GM18519 (cell line): ENCODE measurements at regions not wholly inside any gene's neighbourhood (a gene's known extent, or its start where the extent isn't known, plus 50 kb on each side); places are given as distances from the start of the nearest gene placed in this dataset.
"Not testable (repeated sequence)": the region's sequence is repeated elsewhere in the genome, so short reads cannot be mapped to it uniquely, and the experiment has no call there.

ENCODE experiments used
- ATAC-seq: cut with Tn5 transposase; IDR thresholded peaks from one replicate; pipeline ENCODE4 v1.9.1; 2021; ENCODE audit warnings: mild to moderate bottlenecking, moderate library complexity; ENCODE audit not compliant: unreplicated experiment, low FRiP score

DNA sequence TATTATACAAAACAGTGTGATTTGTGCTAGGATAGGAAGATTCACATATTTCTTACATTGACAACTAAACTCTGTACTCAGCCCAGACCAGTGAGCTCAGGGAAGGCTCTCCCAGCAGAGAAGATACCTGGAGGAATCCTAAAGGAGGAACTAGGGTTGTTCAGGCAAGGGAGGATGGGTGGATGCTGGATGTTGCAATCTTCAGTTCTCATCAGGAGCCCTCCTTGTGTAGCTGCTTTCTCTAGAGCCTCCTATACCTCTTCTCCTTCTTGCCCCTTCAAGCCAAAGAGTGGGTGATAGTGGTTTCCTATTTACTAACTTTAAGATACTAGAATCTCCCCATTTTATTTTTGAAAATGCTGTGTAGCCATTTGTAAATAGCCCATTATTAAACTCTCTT lies 117.3 kb downstream of the NKX6-1 start:
- no peak for ATAC-seq

GRCh38 chr4:84379917-84380641 lies 119.0 kb downstream of the NKX6-1 start:
- ATAC-seq = no peak

DNA sequence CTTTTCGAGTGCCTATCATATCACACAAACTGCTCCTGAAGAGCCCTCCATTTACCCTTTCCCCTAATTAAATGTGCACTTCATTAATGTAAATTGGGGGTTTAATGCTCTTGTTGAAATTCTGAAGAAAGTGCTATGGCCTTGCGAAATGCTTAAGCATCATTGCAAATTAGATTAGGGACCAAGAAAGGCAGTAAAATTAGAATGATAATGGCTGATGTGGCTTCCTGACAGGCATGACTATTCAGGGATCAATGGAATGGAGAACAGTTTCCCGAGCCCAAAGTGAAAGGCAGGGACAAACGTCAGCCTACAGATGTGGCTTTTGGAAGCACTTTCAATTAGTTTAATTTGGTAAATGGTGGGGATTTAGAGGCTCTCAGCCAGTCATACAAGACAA lies 120.1 kb downstream of the NKX6-1 start:
- ATAC-seq = no peak

GRCh38 chr4:84378356-84378755 lies 120.7 kb downstream of the NKX6-1 start:
- ATAC-seq = no peak

GRCh38 chr4:84366907-84367306 lies 132.2 kb downstream of the NKX6-1 start:
- ATAC-seq = no peak

- ATAC-seq = no peak
These were observed 132.9 kb downstream of the NKX6-1 start for GRCh38 chr4:84366161-84366560.

- no peak for ATAC-seq
These were observed 136.0 kb downstream of the NKX6-1 start for GRCh38 chr4:84362896-84363655.

- ATAC-seq = no peak
These were observed 156.9 kb downstream of the NKX6-1 start for GRCh38 chr4:84342161-84342560.

GRCh38 chr4:84341559-84341958 lies 157.5 kb downstream of the NKX6-1 start:
- ATAC-seq = no peak

- ATAC-seq = no peak
These were observed 160.7 kb downstream of the NKX6-1 start for GRCh38 chr4:84338367-84338766.

DNA sequence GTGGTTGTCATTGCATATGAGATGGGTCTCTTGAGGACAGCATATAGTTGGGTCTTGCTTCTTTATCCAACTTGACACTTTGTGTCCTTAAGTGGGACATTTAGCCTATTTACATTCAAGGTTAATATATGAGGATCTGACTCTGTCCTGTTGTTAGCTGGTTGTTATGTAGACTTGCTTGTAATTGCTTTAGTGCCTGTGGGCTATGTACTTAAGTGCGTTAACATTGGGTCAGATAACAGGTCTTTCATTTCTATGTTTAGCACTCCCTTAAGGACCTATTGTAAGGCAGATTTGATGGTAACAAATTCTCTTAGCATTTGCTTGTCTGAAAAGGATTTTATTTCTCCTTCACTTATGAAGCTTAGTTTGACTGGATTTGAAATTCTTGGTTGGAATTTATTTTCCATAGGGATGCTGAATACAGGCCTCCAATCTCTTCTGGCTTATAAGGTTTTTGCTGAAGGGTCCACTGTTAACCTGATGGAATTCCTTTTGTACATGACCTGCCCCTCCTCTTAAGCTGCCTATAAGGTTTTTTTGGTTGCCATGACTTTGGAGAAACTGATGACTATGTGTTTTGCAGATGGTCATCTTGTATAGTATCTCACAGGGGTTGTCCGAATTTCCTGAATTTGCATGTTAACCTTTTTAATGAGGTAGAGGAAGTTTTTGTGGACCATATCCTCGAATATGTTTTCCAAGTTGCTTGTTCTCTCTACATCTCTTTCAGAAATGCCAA lies 162.0 kb downstream of the NKX6-1 start:
- no peak for ATAC-seq

GRCh38 chr4:84327526-84327925 lies 171.6 kb downstream of the NKX6-1 start:
- ATAC-seq = no peak

- ATAC-seq = no peak
These were observed 173.5 kb downstream of the NKX6-1 start for GRCh38 chr4:84325625-84326024.

- ATAC-seq = no peak
These were observed 174.5 kb downstream of the NKX6-1 start for GRCh38 chr4:84324303-84325245.

DNA sequence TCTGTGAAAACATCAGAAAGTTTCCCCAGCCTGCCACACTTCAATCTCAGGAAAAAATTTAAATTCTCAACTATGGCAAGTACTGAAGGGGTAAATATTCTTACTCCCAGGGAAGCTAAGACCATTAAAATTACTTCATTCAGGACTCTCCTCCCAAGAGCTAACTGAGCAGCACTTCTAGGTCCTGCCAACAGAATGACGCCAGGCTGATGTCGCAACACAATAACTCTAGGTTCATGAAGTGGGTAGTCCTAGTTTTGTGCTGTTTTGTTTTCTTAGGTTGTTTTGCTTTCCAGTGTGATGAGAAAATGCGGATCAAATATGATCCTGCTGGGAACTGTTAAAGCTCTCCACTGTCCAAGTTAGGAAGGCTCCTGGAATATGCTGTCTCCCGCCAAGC lies 180.0 kb downstream of the NKX6-1 start:
- no peak for ATAC-seq

- no peak for ATAC-seq
These were observed 181.6 kb downstream of the NKX6-1 start for GRCh38 chr4:84317513-84317912.

GRCh38 chr4:84312426-84313012 lies 186.6 kb downstream of the NKX6-1 start:
- ATAC-seq = no peak

GRCh38 chr4:84309191-84309590 lies 189.9 kb downstream of the NKX6-1 start:
- ATAC-seq = no peak

DNA sequence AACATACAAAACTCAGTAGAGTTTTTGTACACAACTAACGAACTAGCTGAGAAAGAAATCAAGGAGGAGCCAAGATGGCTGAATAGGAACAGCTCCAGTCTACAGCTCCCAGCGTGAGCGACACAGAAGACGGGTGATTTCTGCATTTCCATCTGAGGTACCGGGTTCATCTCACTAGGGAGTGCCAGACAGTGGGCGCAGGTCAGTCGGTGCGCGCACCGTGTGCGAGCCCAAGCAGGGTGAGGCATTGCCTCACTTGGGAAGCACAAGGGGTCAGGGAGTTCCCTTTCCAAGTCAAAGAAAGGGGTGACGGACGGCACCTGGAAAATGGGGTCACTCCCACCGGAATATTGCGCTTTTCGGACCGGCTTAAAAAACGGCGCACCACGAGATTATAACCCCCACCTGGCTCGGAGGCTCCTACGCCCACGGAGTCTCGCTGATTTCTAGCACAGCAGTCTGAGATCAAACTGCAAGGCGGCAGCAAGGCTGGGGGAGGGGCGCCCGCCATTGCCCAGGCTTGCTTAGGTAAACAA lies 200.3 kb downstream of the NKX6-1 start:
- ATAC-seq = not testable (repeated sequence)
